NCI-H2081 (cell line): ENCODE measurements at regions not wholly inside any gene's neighbourhood (a gene's known extent, or its start where the extent isn't known, plus 50 kb on each side); places are given as distances from the start of the nearest gene placed in this dataset.
"Not testable (repeated sequence)": the region's sequence is repeated elsewhere in the genome, so short reads cannot be mapped to it uniquely, and the experiment has no call there.

Source experiments
- DNase-seq, 2 experiments: peaks; one replicate each; lab custom pipeline; 2025; lab: John Stamatoyannopoulos, UW

GRCh38 chr11:134728186-134728585, 316.1 kb upstream of the B3GAT1 start:
- DNase-seq: no peak

- DNase-seq: no peak
Observed at GRCh38 chr11:134727636-134728035, 315.6 kb upstream of the B3GAT1 start.

DNA sequence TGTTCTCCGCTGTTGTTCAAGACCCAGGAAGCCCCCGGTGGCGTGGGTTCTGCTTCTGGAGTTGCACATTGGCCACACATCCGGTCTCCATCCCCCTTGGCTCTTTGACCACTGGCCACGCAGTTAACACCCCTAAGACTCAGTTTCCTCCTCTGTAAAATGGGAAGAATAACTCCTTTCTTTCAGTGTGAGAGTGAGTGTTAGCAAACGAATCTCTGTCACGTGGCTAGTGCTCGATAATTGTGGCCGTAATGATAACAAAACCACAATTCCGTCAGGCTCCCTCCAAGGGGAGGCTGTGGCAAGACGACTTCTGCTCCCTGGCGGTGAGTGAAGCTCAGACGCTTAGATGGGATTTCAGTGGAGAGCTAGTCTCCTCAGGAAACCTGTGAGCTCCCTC, 315.2 kb upstream of the B3GAT1 start:
- no peak for DNase-seq

GRCh38 chr11:134725716-134726639, 313.9 kb upstream of the B3GAT1 start:
- no peak for DNase-seq

GRCh38 chr11:134725211-134725610, 313.2 kb upstream of the B3GAT1 start:
- DNase-seq: no peak

GRCh38 chr11:134724779-134725140, 312.7 kb upstream of the B3GAT1 start:
- DNase-seq: no peak

GRCh38 chr11:134724106-134724778, 312.2 kb upstream of the B3GAT1 start:
- no peak for DNase-seq

- DNase-seq: not testable (repeated sequence)
Observed at GRCh38 chr11:134720691-134721070, 308.6 kb upstream of the B3GAT1 start.

DNA sequence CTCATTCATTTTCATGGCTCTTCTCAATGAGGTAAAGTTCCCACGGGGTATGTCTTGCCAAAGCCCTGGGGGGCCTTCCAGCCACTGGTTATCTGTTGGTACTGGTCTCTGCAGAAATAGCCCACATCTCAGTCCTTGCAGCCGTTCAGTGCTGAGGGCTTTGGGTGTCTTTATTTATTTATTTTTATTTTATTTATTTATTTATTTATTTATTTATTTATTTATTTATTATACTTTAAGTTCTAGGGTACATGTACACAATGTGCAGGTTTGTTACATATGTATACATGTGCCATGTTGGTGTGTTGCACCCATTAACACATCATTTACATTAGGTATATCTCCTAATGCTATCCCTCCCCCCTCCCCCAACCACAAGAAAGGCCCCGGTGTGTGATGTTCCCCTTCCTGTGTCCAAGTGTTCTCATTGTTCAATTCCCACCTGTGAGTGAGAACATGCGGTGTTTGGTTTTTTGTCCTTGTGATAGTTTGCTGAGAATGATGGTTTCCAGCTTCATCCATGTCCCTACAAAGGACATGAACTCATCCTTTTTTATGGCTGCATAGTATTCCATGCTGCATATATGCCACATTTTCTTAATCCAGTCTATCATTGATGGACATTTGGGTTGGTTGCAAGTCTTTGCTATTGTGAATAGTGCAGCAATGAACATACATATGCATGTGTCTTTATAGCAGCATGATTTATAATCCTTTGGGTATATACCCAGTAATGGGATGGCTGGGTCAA, 308.1 kb upstream of the B3GAT1 start:
- not testable (repeated sequence) for DNase-seq

GRCh38 chr11:134719397-134719796, 307.4 kb upstream of the B3GAT1 start:
- DNase-seq: no peak

DNA sequence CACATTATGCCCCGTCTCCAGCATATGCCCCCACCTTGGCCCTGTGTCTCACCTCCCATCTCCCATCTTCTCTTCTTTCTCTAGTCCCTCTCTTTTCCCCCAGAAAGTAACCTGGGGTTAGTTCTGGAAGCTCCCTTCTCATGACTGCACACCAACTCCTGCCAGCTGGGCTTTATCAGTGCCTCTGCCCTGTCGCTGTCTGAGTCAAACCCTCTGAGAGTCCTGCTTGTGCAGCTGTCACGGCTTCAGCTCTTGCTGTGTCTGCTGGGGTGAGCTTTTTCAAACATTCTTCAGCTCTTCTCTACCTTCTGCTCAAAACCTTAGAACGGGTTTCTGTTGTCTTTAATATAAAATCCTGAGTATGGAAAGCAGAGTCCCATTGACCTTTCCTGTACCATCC, 304.5 kb upstream of the B3GAT1 start:
- DNase-seq: no peak

- DNase-seq: no peak
Observed at GRCh38 chr11:134714021-134714656, 302.1 kb upstream of the B3GAT1 start.

DNA sequence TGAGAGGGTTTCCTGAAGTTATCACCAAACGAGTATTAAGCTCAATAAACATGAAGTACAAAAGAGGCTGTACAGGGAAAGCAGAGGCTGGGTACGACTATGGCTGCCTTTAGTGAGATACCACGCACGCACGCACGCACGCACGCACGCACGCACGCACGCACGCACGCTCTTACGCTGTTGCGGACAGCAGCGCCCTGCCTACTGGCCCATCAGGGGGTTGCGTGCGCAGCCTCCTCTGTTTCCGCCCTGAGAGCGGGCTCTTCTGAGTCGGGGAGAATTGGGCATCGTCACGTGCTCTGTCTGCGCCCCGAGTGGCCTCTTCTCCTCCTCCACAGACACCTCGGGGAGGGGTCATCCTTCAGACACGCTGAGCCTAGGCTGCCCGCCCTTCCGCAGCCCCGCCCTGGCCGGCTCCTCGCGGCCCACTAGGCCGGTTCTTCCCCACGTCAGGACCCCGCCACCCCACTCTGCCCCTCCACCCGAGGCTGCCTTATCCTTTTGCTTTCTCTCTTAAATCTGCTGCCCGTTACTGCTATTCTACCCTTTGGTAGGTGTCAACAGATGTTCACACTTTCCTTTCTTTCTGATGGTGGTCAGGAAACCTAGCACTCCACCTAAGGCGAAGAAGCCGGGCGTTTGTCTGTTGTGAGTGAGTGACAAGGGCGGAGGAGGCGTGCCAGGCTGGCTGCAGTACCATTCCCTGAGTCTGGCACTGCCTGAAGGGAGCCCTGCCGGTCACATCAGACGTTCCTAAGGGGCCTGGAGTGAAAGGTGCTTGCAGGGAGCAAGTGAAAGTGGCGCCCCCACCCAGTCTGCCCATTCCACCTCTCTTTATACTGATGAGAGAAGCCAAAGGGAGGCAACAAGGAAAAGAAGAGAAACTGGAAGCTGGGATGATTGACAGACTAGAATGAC, 300.4 kb upstream of the B3GAT1 start:
- DNase-seq: no peak

- DNase-seq: no peak
Observed at GRCh38 chr11:134711588-134711987, 299.5 kb upstream of the B3GAT1 start.

- no peak for DNase-seq
Observed at GRCh38 chr11:134710861-134711407, 298.9 kb upstream of the B3GAT1 start.

GRCh38 chr11:134705858-134706257, 293.8 kb upstream of the B3GAT1 start:
- no peak for DNase-seq

DNA sequence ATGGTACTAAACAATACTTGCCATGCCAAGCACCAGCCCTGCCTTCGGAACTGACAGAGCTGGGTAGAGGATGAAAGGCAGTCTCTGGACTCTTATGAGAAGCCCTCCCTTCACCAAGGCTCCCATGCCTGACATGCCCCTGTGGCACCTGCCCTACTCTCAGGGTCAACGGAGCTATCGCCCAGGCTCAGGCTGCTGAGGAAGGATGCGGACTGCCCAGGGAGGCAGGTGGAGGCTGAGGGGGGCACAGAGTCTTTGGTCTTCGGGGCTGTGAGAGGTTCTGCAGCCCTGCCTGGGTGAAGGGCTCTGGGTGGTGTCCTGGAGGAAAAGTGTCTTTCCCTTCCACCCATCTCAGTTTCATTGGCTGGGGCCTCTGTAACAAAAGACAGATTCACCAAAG, 290.8 kb upstream of the B3GAT1 start:
- no peak for DNase-seq

GRCh38 chr11:134701564-134702165, 289.6 kb upstream of the B3GAT1 start:
- DNase-seq: no peak

GRCh38 chr11:134700101-134700640, 288.1 kb upstream of the B3GAT1 start:
- no peak for DNase-seq

DNA sequence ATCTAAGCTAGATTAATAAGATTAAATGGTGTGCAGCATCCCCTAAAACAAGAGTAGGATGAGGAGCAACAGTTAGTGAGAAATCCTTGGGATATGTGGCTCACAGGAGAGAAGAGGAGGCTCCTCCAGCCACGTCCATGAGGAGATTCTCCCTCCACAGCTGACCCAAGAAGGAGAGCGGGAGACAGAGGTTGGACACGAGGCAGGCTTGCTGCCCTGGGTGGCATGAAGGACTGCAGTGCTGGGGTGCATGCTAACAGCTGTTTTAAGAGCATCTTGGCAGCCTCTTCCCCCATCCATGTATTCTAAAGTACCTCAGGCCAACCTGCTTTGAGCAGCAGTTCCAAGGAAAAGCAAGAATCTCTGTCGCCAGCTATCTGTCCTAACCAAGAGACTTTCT, 284.4 kb upstream of the B3GAT1 start:
- no peak for DNase-seq
